Activated T-helper 2 cell treated with anti-CD3 and anti-CD28 coated beads, Interferon-gamma antibody, Interleukin-2, Interleukin-4, amounts not matched to agents 10 μg/mL and 5 μg/mL and 100 μg/mL, durations not matched to agents 14 hours and 24 hours and 36 hours (primary cell): ENCODE measurements at regions not wholly inside any gene's neighbourhood (a gene's known extent, or its start where the extent isn't known, plus 50 kb on each side); places are given as distances from the start of the nearest gene placed in this dataset.
"Not testable (repeated sequence)": the region's sequence is repeated elsewhere in the genome, so short reads cannot be mapped to it uniquely, and the experiment has no call there.

ENCODE experiments used
- DNase-seq: peaks from one replicate; pipeline ENCODE4 v3.0.0; 2021; ENCODE audit warnings: low spot score
- H3K27ac Mint-ChIP-seq: one replicate; pipeline ENCODE4 v1.8.0; 2021; ENCODE audit warnings: mixed read lengths
- H3K27me3 Mint-ChIP-seq: one replicate; pipeline ENCODE4 v1.8.0; 2021; ENCODE audit warnings: low read depth, mixed read lengths
- H3K36me3 Mint-ChIP-seq: one replicate; pipeline ENCODE4 v1.8.0; 2021; ENCODE audit warnings: low read depth, mixed read lengths
- H3K4me1 Mint-ChIP-seq: one replicate; pipeline ENCODE4 v1.8.0; 2021; ENCODE audit warnings: low read depth, mixed read lengths
- H3K4me3 Mint-ChIP-seq: one replicate; pipeline ENCODE4 v1.8.0; 2021; ENCODE audit warnings: low read depth, mild to moderate bottlenecking, moderate library complexity, mixed read lengths
- H3K9me3 Mint-ChIP-seq: one replicate; pipeline ENCODE4 v1.8.0; 2021; ENCODE audit warnings: mixed read lengths
- intact Hi-C: fragments of 100-400 bp; cut with micrococcal nuclease; formaldehyde crosslinking; loops from one replicate; pipeline ENCODE4 v1.15.1; 2023

- no peak overlapping the region for H3K27ac Mint-ChIP-seq
- no peaks in the 10 kb centered on the region for H3K27me3 Mint-ChIP-seq
- no peak overlapping the region for H3K4me3 Mint-ChIP-seq
- H3K4me1 Mint-ChIP-seq, result no peaks in the 10 kb centered on the region
- DNase-seq, result no peak
- no peaks in the 10 kb centered on the region for H3K36me3 Mint-ChIP-seq
- H3K9me3 Mint-ChIP-seq, result no peaks in the 10 kb centered on the region
- intact Hi-C loops, result no loop called here
Observed at GRCh38 chr2:129554373-129554772, 425.1 kb upstream of the RAB6C start.

- intact Hi-C loops, result no loop called here
- no peaks in the 10 kb centered on the region for H3K4me1 Mint-ChIP-seq
- no peak overlapping the region for H3K4me3 Mint-ChIP-seq
- H3K36me3 Mint-ChIP-seq, result no peaks in the 10 kb centered on the region
- H3K9me3 Mint-ChIP-seq, result no peaks in the 10 kb centered on the region
- no peak for DNase-seq
- no peak overlapping the region for H3K27ac Mint-ChIP-seq
- H3K27me3 Mint-ChIP-seq, result no peaks in the 10 kb centered on the region
Observed at GRCh38 chr2:129559101-129559500, 420.4 kb upstream of the RAB6C start.

DNA sequence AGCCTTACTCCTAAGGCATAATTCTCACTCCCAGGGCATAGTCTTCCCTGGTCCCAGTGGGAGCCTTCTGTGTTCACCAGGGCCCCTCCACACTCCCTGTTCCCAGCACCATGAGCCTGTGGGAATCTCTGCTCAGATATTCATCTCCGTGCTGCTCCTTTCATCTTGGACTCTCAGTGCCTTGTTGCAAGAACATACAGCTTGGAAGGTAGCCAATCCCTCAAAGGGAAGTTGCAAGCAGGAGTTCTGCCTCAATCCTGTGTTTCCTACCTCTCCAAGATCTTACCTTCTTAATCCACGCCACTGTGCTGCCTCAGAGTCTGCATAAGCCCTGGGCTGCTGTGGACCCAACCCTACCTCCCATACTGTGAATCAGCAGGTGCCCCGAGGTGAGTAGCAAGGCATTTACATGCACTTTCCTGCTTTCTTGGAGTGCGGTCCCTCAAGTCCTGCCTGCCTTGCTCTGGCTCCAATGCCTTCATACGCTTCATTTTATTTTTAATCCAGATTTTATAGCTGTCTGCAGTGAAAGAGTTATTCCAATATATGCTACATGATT lies 413.8 kb upstream of the RAB6C start:
- no peaks in the 10 kb centered on the region for H3K27me3 Mint-ChIP-seq
- intact Hi-C loops, result no loop called here
- no peaks in the 10 kb centered on the region for H3K36me3 Mint-ChIP-seq
- H3K4me1 Mint-ChIP-seq, result no peaks in the 10 kb centered on the region
- no peak overlapping the region for H3K4me3 Mint-ChIP-seq
- peaks cover 12% of the 10 kb centered on the region for H3K9me3 Mint-ChIP-seq
- no peak for DNase-seq
- H3K27ac Mint-ChIP-seq, result no peak overlapping the region

DNA sequence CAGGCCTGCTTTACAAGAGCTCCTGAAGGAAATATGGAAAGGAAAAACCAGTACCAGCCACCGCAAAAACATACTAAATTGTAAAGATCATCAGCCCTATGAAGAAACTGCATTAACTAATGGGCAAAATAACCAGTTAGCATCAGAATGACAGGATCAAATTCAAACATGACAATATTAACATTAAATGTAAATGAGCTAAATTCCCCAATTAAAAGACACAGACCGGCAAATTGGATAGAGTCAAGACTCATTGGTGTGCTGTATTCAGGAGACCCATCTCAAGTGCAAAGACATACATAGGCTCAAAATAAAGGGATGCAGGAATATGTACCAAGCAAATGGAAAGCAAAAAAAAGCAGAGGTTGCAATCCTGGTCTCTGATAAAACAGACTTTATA lies 408.7 kb upstream of the RAB6C start:
- DNase-seq, intact Hi-C loops, H3K27me3 Mint-ChIP-seq, H3K36me3 Mint-ChIP-seq, H3K4me1 Mint-ChIP-seq, H3K27ac Mint-ChIP-seq, H3K4me3 Mint-ChIP-seq: not testable (repeated sequence)
- peaks cover 37% of the 10 kb centered on the region for H3K9me3 Mint-ChIP-seq

GRCh38 chr2:129575431-129575830 lies 404.0 kb upstream of the RAB6C start:
- no peaks in the 10 kb centered on the region for H3K27me3 Mint-ChIP-seq
- H3K36me3 Mint-ChIP-seq, result no peaks in the 10 kb centered on the region
- H3K27ac Mint-ChIP-seq, result no peak overlapping the region
- DNase-seq, result no peak
- H3K4me3 Mint-ChIP-seq, result no peak overlapping the region
- H3K9me3 Mint-ChIP-seq, result peaks cover 26% of the 10 kb centered on the region
- no peaks in the 10 kb centered on the region for H3K4me1 Mint-ChIP-seq
- intact Hi-C loops, result no loop called here

- Mint-ChIP-seq H3K4me3 (no peak overlapping the region), H3K27ac (no peak overlapping the region), H3K27me3 (no peaks in the 10 kb centered on the region), H3K4me1 (no peaks in the 10 kb centered on the region), H3K9me3 (peaks cover 22% of the 10 kb centered on the region), H3K36me3 (no peaks in the 10 kb centered on the region)
- intact Hi-C loops, result no loop called here
- DNase-seq, result no peak
Observed at GRCh38 chr2:129575880-129576279, 403.6 kb upstream of the RAB6C start.

DNA sequence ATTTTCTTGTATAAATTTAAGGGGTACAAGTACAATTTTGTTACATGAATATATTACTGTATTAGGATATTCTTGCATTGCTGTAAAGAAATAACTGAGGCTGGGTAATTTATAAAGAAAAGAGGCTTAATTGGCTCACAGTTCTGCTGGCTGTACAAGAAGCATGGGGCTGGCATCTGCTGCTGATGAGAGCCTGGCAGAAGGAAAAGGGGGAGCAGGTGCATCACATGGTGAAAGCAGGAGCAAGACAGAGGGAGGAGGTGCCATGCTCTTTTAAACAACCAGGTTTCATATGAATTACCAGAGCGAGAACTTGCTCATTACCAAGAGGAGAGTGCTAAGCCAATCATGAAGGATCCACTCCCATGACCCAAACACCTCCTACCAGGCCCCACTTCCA lies 399.5 kb upstream of the RAB6C start:
- intact Hi-C loops, result no loop called here
- no peaks in the 10 kb centered on the region for H3K36me3 Mint-ChIP-seq
- no peaks in the 10 kb centered on the region for H3K27me3 Mint-ChIP-seq
- H3K4me3 Mint-ChIP-seq, result no peak overlapping the region
- peaks cover 3% of the 10 kb centered on the region for H3K9me3 Mint-ChIP-seq
- no peak overlapping the region for H3K27ac Mint-ChIP-seq
- no peaks in the 10 kb centered on the region for H3K4me1 Mint-ChIP-seq
- DNase-seq, result no peak

- Mint-ChIP-seq H3K4me3 (no peak overlapping the region), H3K9me3 (no peaks in the 10 kb centered on the region), H3K36me3 (no peaks in the 10 kb centered on the region), H3K27ac (no peak overlapping the region), H3K4me1 (no peaks in the 10 kb centered on the region), H3K27me3 (no peaks in the 10 kb centered on the region)
- no peak for DNase-seq
- intact Hi-C loops, result no loop called here
Observed at GRCh38 chr2:129585760-129586159, 393.7 kb upstream of the RAB6C start.

DNA sequence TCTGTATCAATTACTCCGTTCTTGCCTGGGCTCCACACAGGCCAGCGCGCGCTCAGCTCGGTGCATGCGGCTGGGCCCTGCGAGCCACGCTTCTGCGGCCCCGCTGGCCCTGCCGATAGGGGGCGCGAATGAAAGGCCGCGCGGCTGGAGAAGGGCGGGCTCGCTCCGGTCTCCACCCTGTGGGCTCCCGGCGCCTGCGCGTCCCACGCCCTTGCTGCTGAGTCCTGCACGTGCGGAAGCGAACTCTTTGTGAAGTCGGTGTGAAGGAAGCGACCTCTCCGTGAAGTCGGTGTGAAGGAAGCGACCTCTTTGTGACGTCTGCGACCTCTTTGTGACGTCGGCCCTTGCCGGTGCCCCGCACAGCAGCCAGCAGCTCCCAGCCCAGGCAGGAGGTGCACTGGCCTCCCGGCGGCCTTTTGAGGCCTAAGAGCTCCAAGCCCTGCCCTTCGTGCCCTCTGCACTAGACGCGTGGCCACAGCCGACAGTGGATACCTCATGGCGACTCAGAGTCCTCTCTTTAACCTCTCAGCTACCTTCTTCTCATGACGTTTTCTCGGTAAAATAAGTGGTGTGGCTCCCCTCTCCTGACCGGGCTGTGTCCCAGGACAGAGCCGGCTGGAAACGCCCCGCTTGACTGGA lies 391.9 kb upstream of the RAB6C start:
- Mint-ChIP-seq H3K36me3 (no peaks in the 10 kb centered on the region), H3K9me3 (no peaks in the 10 kb centered on the region), H3K4me1 (no peaks in the 10 kb centered on the region), H3K27me3 (no peaks in the 10 kb centered on the region), H3K27ac (no peak overlapping the region), H3K4me3 (no peak overlapping the region)
- intact Hi-C loops, result no loop called here
- no peak for DNase-seq

DNA sequence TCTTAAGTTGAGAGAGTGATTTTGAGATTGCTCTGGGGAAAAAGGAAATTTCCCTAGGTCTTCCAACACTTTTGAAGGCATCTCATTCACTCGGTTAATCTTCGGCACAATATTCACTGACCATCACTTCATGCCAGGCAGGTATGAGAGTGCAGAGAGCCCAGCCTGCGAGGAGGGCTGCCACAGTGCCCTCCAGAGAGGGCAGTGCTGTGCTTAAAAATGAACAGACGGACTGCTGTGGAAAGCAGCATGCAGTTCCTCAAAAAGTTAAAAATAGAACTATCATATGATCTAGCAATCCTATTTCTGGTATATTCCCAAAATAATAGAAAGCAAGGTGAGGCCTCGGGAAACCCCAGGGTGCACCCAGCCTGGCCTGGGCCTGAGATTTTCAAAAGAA lies 374.9 kb upstream of the RAB6C start:
- no peak for DNase-seq
- Mint-ChIP-seq H3K27ac (no peak overlapping the region), H3K9me3 (no peaks in the 10 kb centered on the region), H3K27me3 (no peaks in the 10 kb centered on the region), H3K4me1 (no peaks in the 10 kb centered on the region), H3K36me3 (no peaks in the 10 kb centered on the region), H3K4me3 (no peak overlapping the region)
- intact Hi-C loops, result no loop called here

DNA sequence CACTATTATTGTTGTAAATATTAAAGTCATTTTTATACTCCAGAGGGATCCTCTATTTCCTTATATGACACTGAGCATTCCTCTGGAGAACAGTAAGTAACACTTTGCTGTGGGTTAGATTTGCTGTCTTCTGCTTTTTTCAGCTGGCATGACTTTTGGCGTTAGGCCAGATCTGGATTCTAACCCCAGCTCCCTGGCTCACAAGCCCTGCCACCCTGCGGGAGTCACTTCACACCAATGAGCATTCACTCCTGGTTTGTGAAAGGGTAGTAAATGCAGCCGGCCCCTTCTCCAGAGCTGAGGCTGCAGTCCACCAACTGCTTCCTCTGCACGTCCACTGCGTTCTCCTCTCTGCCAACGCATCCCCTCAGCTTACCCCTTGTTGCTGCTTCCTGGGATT lies 373.8 kb upstream of the RAB6C start:
- no peak overlapping the region for H3K27ac Mint-ChIP-seq
- H3K9me3 Mint-ChIP-seq, result no peaks in the 10 kb centered on the region
- H3K4me3 Mint-ChIP-seq, result no peak overlapping the region
- H3K36me3 Mint-ChIP-seq, result no peaks in the 10 kb centered on the region
- H3K4me1 Mint-ChIP-seq, result no peaks in the 10 kb centered on the region
- no peaks in the 10 kb centered on the region for H3K27me3 Mint-ChIP-seq
- intact Hi-C loops, result no loop called here
- no peak for DNase-seq

- intact Hi-C loops, result no loop called here
- no peaks in the 10 kb centered on the region for H3K36me3 Mint-ChIP-seq
- H3K9me3 Mint-ChIP-seq, result no peaks in the 10 kb centered on the region
- H3K27ac Mint-ChIP-seq, result no peak overlapping the region
- no peaks in the 10 kb centered on the region for H3K27me3 Mint-ChIP-seq
- H3K4me1 Mint-ChIP-seq, result no peaks in the 10 kb centered on the region
- DNase-seq, result no peak
- no peak overlapping the region for H3K4me3 Mint-ChIP-seq
Observed at GRCh38 chr2:129606496-129607270, 372.8 kb upstream of the RAB6C start.

DNA sequence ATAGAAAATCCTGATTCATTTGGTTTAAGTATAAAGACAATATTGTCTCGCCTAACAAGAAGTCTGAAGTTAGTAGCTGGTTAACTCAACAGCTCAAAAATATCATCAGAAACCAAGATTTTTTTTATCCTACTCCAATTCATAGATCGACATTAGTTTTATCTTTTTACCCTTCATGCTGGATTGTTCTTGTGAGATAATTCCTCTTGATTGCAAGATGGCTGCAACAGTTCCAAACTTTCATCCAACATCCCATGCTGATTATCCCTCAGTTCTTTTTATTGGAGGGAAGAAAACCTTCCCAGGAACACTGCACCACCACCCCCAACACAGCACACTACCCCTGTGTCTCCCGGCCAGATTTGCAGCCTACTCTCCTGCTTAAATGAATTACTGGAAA lies 370.2 kb upstream of the RAB6C start:
- Mint-ChIP-seq H3K9me3 (no peaks in the 10 kb centered on the region), H3K36me3 (no peaks in the 10 kb centered on the region), H3K4me1 (no peaks in the 10 kb centered on the region), H3K27me3 (no peaks in the 10 kb centered on the region), H3K27ac (no peak overlapping the region), H3K4me3 (no peak overlapping the region)
- no peak for DNase-seq
- intact Hi-C loops, result no loop called here
